Neuronal stem cell (in vitro differentiated cells): ENCODE measurements at regions not wholly inside any gene's neighbourhood (a gene's known extent, or its start where the extent isn't known, plus 50 kb on each side); places are given as distances from the start of the nearest gene placed in this dataset.

Experiments
- DNase-seq: peaks from one replicate; pipeline ENCODE4 v3.0.0-alpha.2; 2013; ENCODE audit warnings: low spot score
- H2AFZ ChIP-seq: one replicate; pipeline ENCODE4 v1.6.1; 2013; ENCODE audit warnings: mild to moderate bottlenecking, low read length, inconsistent platforms
- H2AK5ac ChIP-seq: 2 replicates; pipeline ENCODE4 v1.6.1; 2013; ENCODE audit warnings: low read depth, mild to moderate bottlenecking, inconsistent platforms, low read length, moderate library complexity, mixed read lengths
- H2BK120ac ChIP-seq: 2 replicates; pipeline ENCODE4 v1.6.1; 2013; ENCODE audit warnings: low read depth, mild to moderate bottlenecking, inconsistent platforms, low read length, moderate library complexity, mixed read lengths
- H2BK12ac ChIP-seq: one replicate; pipeline ENCODE4 v1.6.1; 2013; ENCODE audit warnings: low read length, inconsistent platforms
- H2BK15ac ChIP-seq: 2 replicates; pipeline ENCODE4 v1.6.1; 2013; ENCODE audit warnings: mild to moderate bottlenecking, low read length, inconsistent platforms, mixed read lengths
- H2BK5ac ChIP-seq: one replicate; pipeline ENCODE4 v1.6.1; 2013; ENCODE audit warnings: inconsistent platforms, mild to moderate bottlenecking, low read length, moderate library complexity
- H3K14ac ChIP-seq: one replicate; pipeline ENCODE4 v1.6.1; 2013; ENCODE audit warnings: low read length, inconsistent platforms
- H3K18ac ChIP-seq: 2 replicates; pipeline ENCODE4 v1.6.1; 2013; ENCODE audit warnings: low read length, inconsistent platforms
- H3K23ac ChIP-seq: 2 replicates; pipeline ENCODE4 v1.6.1; 2013; ENCODE audit warnings: low read depth, mild to moderate bottlenecking, mixed read lengths, low read length, inconsistent platforms; ENCODE audit not compliant: poor library complexity
- H3K27ac ChIP-seq: replicated peaks from 3 replicates; pipeline ENCODE4 v1.5.1; 2013; ENCODE audit warnings: low read length, inconsistent platforms
- H3K27me3 ChIP-seq, 3 experiments: 2 replicates each; pipeline ENCODE4 v1.6.1; 2013; ENCODE audit warnings: low read length in 3 of 3, mild to moderate bottlenecking in 2 of 3, inconsistent platforms in 1 of 3, low read depth in 1 of 3, mixed read lengths in 1 of 3, moderate library complexity in 1 of 3; ENCODE audit not compliant: control insufficient read depth in 3 of 3, insufficient read depth in 3 of 3
- H3K36me3 ChIP-seq, 2 donors: replicated peaks in 1 of 2; 2 replicates each; pipeline ENCODE4 v1.6.1; 2013; ENCODE audit warnings: low read length in 2 of 2; ENCODE audit not compliant: control insufficient read depth in 2 of 2, insufficient read depth in 2 of 2
- H3K4ac ChIP-seq: 2 replicates; pipeline ENCODE4 v1.6.1; 2013; ENCODE audit warnings: inconsistent platforms, mild to moderate bottlenecking, low read length, moderate library complexity
- H3K4me1 ChIP-seq, 2 donors: 1 replicate in 1 of 2; 2 replicates in 1 of 2; pipeline ENCODE4 v1.6.1; 2013; ENCODE audit warnings: low read length in 2 of 2, low read depth in 1 of 2; ENCODE audit not compliant: control insufficient read depth in 2 of 2, insufficient read depth in 1 of 2
- H3K4me2 ChIP-seq: one replicate; pipeline ENCODE4 v1.6.1; 2013; ENCODE audit warnings: mild to moderate bottlenecking, low read length, inconsistent platforms; ENCODE audit not compliant: insufficient read depth, poor library complexity, severe bottlenecking
- H3K4me3 ChIP-seq, 2 donors: 2 replicates each; pipeline ENCODE4 v1.5.1; 2013; ENCODE audit warnings: low read length in 2 of 2, mild to moderate bottlenecking in 2 of 2, inconsistent platforms in 1 of 2, moderate library complexity in 1 of 2
- H3K79me1 ChIP-seq: one replicate; pipeline ENCODE4 v1.6.1; 2013; ENCODE audit warnings: low read depth, mild to moderate bottlenecking, inconsistent platforms, low read length, moderate library complexity
- H3K9ac ChIP-seq: one replicate; pipeline ENCODE4 v1.6.1; 2013; ENCODE audit warnings: mild to moderate bottlenecking, low read depth, low read length, inconsistent platforms; ENCODE audit not compliant: poor library complexity
- H3K9me3 ChIP-seq, 2 donors: replicated peaks in 1 of 2; 2 replicates each; pipeline versions ENCODE3 to v1.6.1; 2013; ENCODE audit warnings: low read length in 2 of 2, mild to moderate bottlenecking in 2 of 2, inconsistent platforms in 1 of 2, low read depth in 1 of 2, mixed read lengths in 1 of 2, moderate library complexity in 1 of 2; ENCODE audit not compliant: control insufficient read depth in 2 of 2, insufficient read depth in 1 of 2
- H4K8ac ChIP-seq: one replicate; pipeline ENCODE4 v1.6.1; 2013; ENCODE audit warnings: low read depth, mild to moderate bottlenecking, inconsistent platforms, low read length, moderate library complexity
- H4K91ac ChIP-seq: one replicate; pipeline ENCODE4 v1.6.1; 2013; ENCODE audit warnings: low read length, low read depth, mild to moderate bottlenecking, inconsistent platforms; ENCODE audit not compliant: poor library complexity
- WGBS, 2 donors: extraction: QIAGEN DNeasy Blood & Tissue Kit; methylation state at CpG; one replicate each; pipeline ENCODE4 v1.1.7; 2013; ENCODE audit warnings: missing lambda C conversion rate in 2 of 2, mixed read lengths in 1 of 2; ENCODE audit not compliant: insufficient read length in 2 of 2, insufficient replicate concordance in 1 of 2; ENCODE audit errors: extremely low coverage in 2 of 2; 5-methylcytosine and 5-hydroxymethylcytosine counted together

DNA sequence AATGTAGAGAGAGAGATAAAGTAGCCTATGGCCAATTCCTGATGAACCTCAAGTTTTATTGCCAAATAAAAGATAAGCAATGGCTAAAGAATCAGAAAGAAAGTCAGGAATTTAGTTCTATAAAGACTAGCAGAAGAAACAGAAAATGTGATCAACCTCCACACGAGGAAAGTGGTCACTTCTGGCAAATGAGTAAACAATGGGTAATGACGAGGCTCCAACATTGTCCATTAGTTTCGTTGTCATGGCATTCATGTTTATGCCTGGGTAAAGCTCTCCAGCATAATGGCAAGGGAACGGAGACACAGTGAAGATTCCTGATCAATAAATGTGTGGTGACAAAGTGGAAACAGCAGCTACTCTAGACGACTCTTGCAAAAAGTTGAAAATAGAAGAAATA is 341.8 kb upstream of the CTNND2 start:
- Histone ChIP-seq H3K36me3 (no peaks in the 10 kb centered on the region), H3K4me3 (no peak overlapping the region), H2AK5ac (no peak overlapping the region), H3K27ac (no peak overlapping the region), H2AFZ (no peak overlapping the region), H3K4me2 (no peak overlapping the region), H3K4me1 (peaks cover 0 to 4% of the 10 kb centered on the region in 2 donors), H4K91ac (no peak overlapping the region), H3K4ac (no peak overlapping the region), H2BK15ac (no peak overlapping the region), H3K23ac (no peak overlapping the region), H3K14ac (no peak overlapping the region), H3K9me3 (no peaks in the 10 kb centered on the region), H3K18ac (no peak overlapping the region), H2BK120ac (no peak overlapping the region), H2BK12ac (no peak overlapping the region), H3K79me1 (no peaks in the 10 kb centered on the region), H2BK5ac (no peak overlapping the region), H3K9ac (no peak overlapping the region), H4K8ac (no peak overlapping the region), H3K27me3 (no peaks in the 10 kb centered on the region)
- DNase-seq, result no peak
- WGBS, 2 donors, result no CpG with 5 or more reads among the region's 5 CpGs

GRCh38 chr5:12245429-12245828 is 341.2 kb upstream of the CTNND2 start:
- Histone ChIP-seq H3K23ac (no peak overlapping the region), H2BK15ac (no peak overlapping the region), H2AK5ac (no peak overlapping the region), H2BK5ac (no peak overlapping the region), H3K79me1 (no peaks in the 10 kb centered on the region), H3K27me3 (no peaks in the 10 kb centered on the region), H3K36me3 (no peaks in the 10 kb centered on the region), H3K18ac (no peak overlapping the region), H3K9me3 (no peaks in the 10 kb centered on the region), H2BK120ac (no peak overlapping the region), H3K4me3 (no peak overlapping the region), H2AFZ (no peak overlapping the region), H3K27ac (no peak overlapping the region), H3K9ac (no peak overlapping the region), H4K8ac (no peak overlapping the region), H2BK12ac (no peak overlapping the region), H4K91ac (no peak overlapping the region), H3K4me1 (peaks cover 0 to 3% of the 10 kb centered on the region in 2 donors), H3K14ac (no peak overlapping the region), H3K4ac (no peak overlapping the region), H3K4me2 (no peak overlapping the region)
- no peak for DNase-seq
- WGBS, 2 donors, result no CpG with 5 or more reads among the region's 3 CpGs

GRCh38 chr5:12242950-12243888 is 339.0 kb upstream of the CTNND2 start:
- Histone ChIP-seq H3K79me1 (no peaks in the 10 kb centered on the region), H2BK5ac (no peak overlapping the region), H3K9ac (no peak overlapping the region), H3K27me3 (no peaks in the 10 kb centered on the region), H3K4ac (no peak overlapping the region), H3K14ac (no peak overlapping the region), H3K36me3 (no peaks in the 10 kb centered on the region), H2BK120ac (no peak overlapping the region), H3K9me3 (no peaks in the 10 kb centered on the region), H3K23ac (no peak overlapping the region), H2AK5ac (no peak overlapping the region), H3K18ac (no peak overlapping the region), H2BK12ac (no peak overlapping the region), H4K8ac (no peak overlapping the region), H3K4me1 (no peaks in the 10 kb centered on the region), H2BK15ac (no peak overlapping the region), H3K4me3 (no peak overlapping the region), H2AFZ (no peak overlapping the region), H4K91ac (no peak overlapping the region), H3K4me2 (no peak overlapping the region), H3K27ac (no peak overlapping the region)
- 100% methylated on average over 1 of the region's 9 CpGs; no CpG with 5 or more reads in 1 of the 2 donors for WGBS, 2 donors
- DNase-seq, result no peak

- Histone ChIP-seq H3K4me1 (no peaks in the 10 kb centered on the region), H2BK5ac (no peak overlapping the region), H3K4me2 (no peak overlapping the region), H3K9ac (no peak overlapping the region), H3K27me3 (no peaks in the 10 kb centered on the region), H3K9me3 (no peaks in the 10 kb centered on the region), H3K23ac (no peak overlapping the region), H3K36me3 (no peaks in the 10 kb centered on the region), H4K8ac (no peak overlapping the region), H3K27ac (no peak overlapping the region), H2BK12ac (no peak overlapping the region), H2BK15ac (no peak overlapping the region), H3K4ac (no peak overlapping the region), H3K18ac (no peak overlapping the region), H2AK5ac (no peak overlapping the region), H2AFZ (no peak overlapping the region), H2BK120ac (no peak overlapping the region), H3K79me1 (no peaks in the 10 kb centered on the region), H4K91ac (no peak overlapping the region), H3K4me3 (no peak overlapping the region), H3K14ac (no peak overlapping the region)
- no peak for DNase-seq
- no CpG with 5 or more reads among the region's 6 CpGs for whole genome bisulfite sequencing, 2 donors
These were observed 333.8 kb upstream of the CTNND2 start for GRCh38 chr5:12237837-12238575.
